Kidney (tissue), 13 donors: ENCODE measurements at regions not wholly inside any gene's neighbourhood (a gene's known extent, or its start where the extent isn't known, plus 50 kb on each side); places are given as distances from the start of the nearest gene placed in this dataset.

Experiments
- DNase-seq, 5 donors: peaks; one replicate each; pipeline ENCODE4 v3.0.0-alpha.2; 2013 to 2020
- FAIRE-seq: peaks from 2 replicates; lab custom pipeline; 2012; peaks lifted over from hg19 to GRCh38; lab: Jason Lieb, UNC
- H3K27ac ChIP-seq, 2 donors: one replicate each; pipeline ENCODE4 v1.7.0; 2013; ENCODE audit warnings: low read depth in 2 of 2, low read length in 2 of 2, inconsistent platforms in 1 of 2
- H3K27me3 ChIP-seq: one replicate; pipeline ENCODE4 v1.7.1; 2013; ENCODE audit warnings: low read length, inconsistent platforms; ENCODE audit not compliant: control insufficient read depth, insufficient read depth
- H3K36me3 ChIP-seq, 3 donors: one replicate each; pipeline versions ENCODE4 v1.7.0 to v1.7.1; 2013; ENCODE audit warnings: low read length in 3 of 3, control low read depth in 1 of 3, inconsistent platforms in 1 of 3; ENCODE audit not compliant: insufficient read depth in 3 of 3, control insufficient read depth in 2 of 3
- H3K4me1 ChIP-seq, 3 donors: one replicate each; pipeline versions ENCODE4 v1.7.0 to v1.7.1; 2013; ENCODE audit warnings: low read length in 3 of 3, inconsistent platforms in 1 of 3, low read depth in 1 of 3; ENCODE audit not compliant: control insufficient read depth in 2 of 3, insufficient read depth in 2 of 3
- H3K4me3 ChIP-seq, 3 donors: one replicate each; pipeline versions ENCODE4 v1.7.0 to v1.8.1; 2013; ENCODE audit warnings: low read length in 3 of 3, control low read depth in 1 of 3, inconsistent platforms in 1 of 3
- H3K9ac ChIP-seq, 3 donors: one replicate each; pipeline versions ENCODE4 v1.7.0 to v1.7.1; 2013; ENCODE audit warnings: low read length in 3 of 3, control low read depth in 1 of 3, inconsistent platforms in 1 of 3
- H3K9me3 ChIP-seq, 3 donors: one replicate each; pipeline versions ENCODE4 v1.7.0 to v1.7.1; 2013; ENCODE audit warnings: low read length in 3 of 3, control low read depth in 1 of 3, inconsistent platforms in 1 of 3; ENCODE audit not compliant: control insufficient read depth in 2 of 3, insufficient read depth in 1 of 3
- CTCF ChIP-seq: IDR thresholded peaks from 3 replicates; pipeline ENCODE4 v1.5.1; 2012; ENCODE audit warnings: mild to moderate bottlenecking, moderate library complexity, borderline replicate concordance; ENCODE audit not compliant: insufficient read depth; ENCODE audit errors: extremely low read depth
- intact Hi-C: fragments of 100-400 bp; cut with DNase I; formaldehyde crosslinking; loops from one replicate; pipeline ENCODE4 v1.11.1; 2022
- donor health status: control.
- donor health status: control.
- donor health status: control.
- donor health status: control.
- donor health status: control.
- donor health status: DM: yes; HTN: yes; CAD: no.
- donor health status: Normal renal cell carcinoma (clear cell type).

- H3K9ac ChIP-seq, result no peak overlapping the region
- H3K9me3 ChIP-seq, result peaks cover 0 to 2% (median 0%) of the 10 kb centered on the region in 3 donors
- intact Hi-C loops, result no loop called here
- no peak for FAIRE-seq
- no peaks in the 10 kb centered on the region for H3K27me3 ChIP-seq
- TF ChIP-seq CTCF, result no peak
- no peak overlapping the region for H3K27ac ChIP-seq
- H3K4me3 ChIP-seq, result no peak overlapping the region
- H3K4me1 ChIP-seq, result no peaks in the 10 kb centered on the region
- DNase-seq, result no peak
- no peaks in the 10 kb centered on the region for H3K36me3 ChIP-seq
Observed at GRCh38 chr5:33194914-33195313, 245.9 kb upstream of the TARS1 start.

DNA sequence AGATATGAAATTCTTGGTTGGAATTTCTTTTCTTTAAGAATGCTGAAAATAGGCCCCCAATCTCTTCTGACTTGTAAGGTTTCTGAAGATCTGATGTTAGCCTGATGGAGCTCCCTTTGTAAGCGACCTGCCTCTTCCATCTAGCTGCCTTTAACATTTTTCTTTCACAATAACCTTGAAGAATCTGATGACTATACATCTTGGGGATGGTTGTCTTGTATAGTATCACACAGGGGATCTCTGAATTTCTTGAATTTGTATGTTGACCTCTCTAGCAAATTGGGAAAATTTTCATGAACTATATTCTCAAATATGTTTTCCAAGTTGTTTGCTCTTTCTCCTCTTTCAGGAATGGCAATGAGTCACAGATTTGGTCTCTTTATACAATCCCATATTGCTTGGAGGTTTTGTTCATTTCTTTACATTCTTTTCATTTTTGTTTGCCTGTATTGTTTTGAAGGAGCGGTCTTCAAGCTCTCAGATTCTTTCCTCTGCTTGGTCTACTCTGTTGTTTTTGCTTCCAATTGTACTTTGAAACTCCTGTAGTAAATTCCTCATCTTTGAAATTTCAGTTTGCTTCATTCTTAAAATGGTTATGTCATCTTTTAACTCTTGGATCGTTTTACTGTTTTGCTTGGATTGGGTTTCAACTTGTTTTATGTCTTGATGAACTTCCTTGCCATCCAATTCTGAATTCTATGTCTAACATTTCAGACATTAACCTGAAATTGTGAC, 245.2 kb upstream of the TARS1 start:
- Histone ChIP-seq H3K9me3 (peaks cover 0 to 2% (median 0%) of the 10 kb centered on the region in 3 donors), H3K36me3 (no peaks in the 10 kb centered on the region), H3K4me3 (no peak overlapping the region), H3K27me3 (no peaks in the 10 kb centered on the region), H3K27ac (no peak overlapping the region), H3K9ac (no peak overlapping the region), H3K4me1 (no peaks in the 10 kb centered on the region)
- TF ChIP-seq CTCF, result no peak
- intact Hi-C loops, result no loop called here
- DNase-seq, result no peak
- no peak for FAIRE-seq

DNA sequence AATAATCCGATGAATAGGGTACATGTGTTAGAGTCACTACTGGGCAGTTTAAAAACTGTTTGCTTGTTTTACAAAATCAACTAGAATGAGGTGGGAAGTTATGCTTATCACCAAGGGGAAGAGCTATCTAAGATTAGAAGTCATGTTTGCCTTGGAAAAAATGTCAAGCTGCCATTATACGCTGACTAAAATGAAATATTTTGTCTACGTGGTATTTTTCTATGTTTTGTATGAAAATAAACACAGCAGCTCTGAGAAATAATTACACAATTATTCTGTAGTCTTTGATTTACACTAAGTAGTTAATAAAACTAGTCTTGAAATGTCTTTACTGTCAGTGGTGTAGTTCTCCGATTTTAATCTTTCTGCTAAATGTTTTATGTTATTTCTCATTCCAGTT, 241.9 kb upstream of the TARS1 start:
- Histone ChIP-seq H3K9ac (no peak overlapping the region), H3K27ac (no peak overlapping the region), H3K27me3 (no peaks in the 10 kb centered on the region), H3K9me3 (no peaks in the 10 kb centered on the region), H3K36me3 (no peaks in the 10 kb centered on the region), H3K4me1 (no peaks in the 10 kb centered on the region), H3K4me3 (no peak overlapping the region)
- DNase-seq (peak in 1 of 5 donors; percentile 12), FAIRE-seq (no peak)
- TF ChIP-seq CTCF, result no peak
- intact Hi-C loops, result no loop called here
